LNCaP clone FGC (cell line): ENCODE measurements at regions not wholly inside any gene's neighbourhood (a gene's known extent, or its start where the extent isn't known, plus 50 kb on each side); places are given as distances from the start of the nearest gene placed in this dataset.

Source experiments
- DNase-seq: peaks from one replicate; pipeline ENCODE4 v3.0.0-alpha.2; 2011; ENCODE audit warnings: low read depth
- H3K4me3 ChIP-seq: 2 replicates; pipeline ENCODE4 v1.5.1; 2011; ENCODE audit warnings: mild to moderate bottlenecking, low read depth, low read length, control low read depth
- TF ChIP-seq, protein P1 (sequence below): IDR thresholded peaks from 2 replicates; pipeline ENCODE4 v1.5.1; 2012; ENCODE audit warnings: mild to moderate bottlenecking; ENCODE audit not compliant: control insufficient read depth, insufficient read depth; ENCODE audit errors: extremely low read depth

DNA sequence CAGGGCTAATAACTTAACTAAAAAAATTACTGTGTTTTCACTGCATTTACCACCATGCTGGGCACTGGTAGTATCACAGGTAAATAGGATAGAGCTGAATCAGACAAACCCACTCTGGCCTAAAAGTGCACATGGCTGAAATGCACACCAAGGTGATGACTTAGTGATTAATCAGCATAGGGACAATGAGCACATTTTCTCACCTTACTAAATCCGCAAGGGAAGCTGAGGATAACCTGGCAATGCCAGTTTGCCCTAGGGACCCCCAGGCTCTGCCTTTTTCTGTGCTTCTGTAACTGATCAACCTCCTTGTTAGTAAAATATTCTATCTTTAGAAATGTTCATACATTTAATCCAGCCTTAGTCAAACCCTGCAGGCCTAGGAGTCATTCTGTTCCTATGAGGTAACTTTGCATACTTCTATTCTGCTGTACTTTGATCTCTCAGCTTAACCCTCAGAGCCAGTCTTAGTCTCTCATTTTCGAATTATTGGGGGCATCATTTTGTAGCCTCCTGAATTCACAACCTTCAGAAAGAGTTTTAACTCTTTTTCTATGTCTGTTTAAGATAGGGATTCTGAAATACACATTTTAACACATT is 562.9 kb upstream of the KCNMB2 start:
- TF ChIP-seq, protein P1, sequence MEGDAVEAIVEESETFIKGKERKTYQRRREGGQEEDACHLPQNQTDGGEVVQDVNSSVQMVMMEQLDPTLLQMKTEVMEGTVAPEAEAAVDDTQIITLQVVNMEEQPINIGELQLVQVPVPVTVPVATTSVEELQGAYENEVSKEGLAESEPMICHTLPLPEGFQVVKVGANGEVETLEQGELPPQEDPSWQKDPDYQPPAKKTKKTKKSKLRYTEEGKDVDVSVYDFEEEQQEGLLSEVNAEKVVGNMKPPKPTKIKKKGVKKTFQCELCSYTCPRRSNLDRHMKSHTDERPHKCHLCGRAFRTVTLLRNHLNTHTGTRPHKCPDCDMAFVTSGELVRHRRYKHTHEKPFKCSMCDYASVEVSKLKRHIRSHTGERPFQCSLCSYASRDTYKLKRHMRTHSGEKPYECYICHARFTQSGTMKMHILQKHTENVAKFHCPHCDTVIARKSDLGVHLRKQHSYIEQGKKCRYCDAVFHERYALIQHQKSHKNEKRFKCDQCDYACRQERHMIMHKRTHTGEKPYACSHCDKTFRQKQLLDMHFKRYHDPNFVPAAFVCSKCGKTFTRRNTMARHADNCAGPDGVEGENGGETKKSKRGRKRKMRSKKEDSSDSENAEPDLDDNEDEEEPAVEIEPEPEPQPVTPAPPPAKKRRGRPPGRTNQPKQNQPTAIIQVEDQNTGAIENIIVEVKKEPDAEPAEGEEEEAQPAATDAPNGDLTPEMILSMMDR, result no peak
- no peak overlapping the region for H3K4me3 ChIP-seq
- no peak for DNase-seq

- DNase-seq, result no peak
- H3K4me3 ChIP-seq, result no peak overlapping the region
- TF ChIP-seq, protein P1, result no peak
These were observed 560.0 kb upstream of the KCNMB2 start for GRCh38 chr3:177976241-177976640.

DNA sequence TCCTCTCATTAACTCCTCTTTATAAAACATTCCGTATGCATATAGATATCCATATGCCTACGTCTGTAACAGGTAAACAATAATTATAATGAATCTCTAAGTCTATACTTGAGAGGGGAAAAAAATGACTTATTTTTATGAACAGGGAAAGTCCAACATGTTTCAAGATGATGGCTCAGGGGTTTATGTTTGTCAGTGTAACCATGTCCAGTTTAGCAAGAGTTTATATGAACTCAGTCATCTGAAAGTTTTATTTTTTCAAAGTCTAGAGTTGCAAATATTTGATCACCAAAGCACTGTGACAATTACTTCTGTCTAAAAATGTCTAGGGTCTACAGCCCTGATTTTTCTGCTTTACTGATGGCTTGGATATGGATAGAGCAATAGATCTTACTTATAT is 559.4 kb upstream of the KCNMB2 start:
- TF ChIP-seq, protein P1, result no peak
- H3K4me3 ChIP-seq, result no peak overlapping the region
- no peak for DNase-seq

- TF ChIP-seq, protein P1, result no peak
- H3K4me3 ChIP-seq, result no peak overlapping the region
- DNase-seq, result no peak
These were observed 558.7 kb upstream of the KCNMB2 start for GRCh38 chr3:177977381-177978158.

GRCh38 chr3:177978946-177979345 is 557.3 kb upstream of the KCNMB2 start:
- no peak overlapping the region for H3K4me3 ChIP-seq
- DNase-seq, result no peak
- TF ChIP-seq, protein P1, result no peak

- DNase-seq, result no peak
- H3K4me3 ChIP-seq, result no peak overlapping the region
- TF ChIP-seq, protein P1, result no peak
These were observed 556.5 kb upstream of the KCNMB2 start for GRCh38 chr3:177979703-177980102.
